ENCODE measurements at regions not wholly inside any gene's neighbourhood (a gene's known extent, or its start where the extent isn't known, plus 50 kb on each side); places are given as distances from the start of the nearest gene placed in this dataset.
"Not testable (repeated sequence)": the region's sequence is repeated elsewhere in the genome, so short reads cannot be mapped to it uniquely, and the experiment has no call there.

GRCh38 chr5:78718824-78719223 lies 70.3 kb upstream of the LHFPL2 start:
- DNase-seq (ENCODE audit: low read depth) = no peak
- TF ChIP-seq, protein P1, sequence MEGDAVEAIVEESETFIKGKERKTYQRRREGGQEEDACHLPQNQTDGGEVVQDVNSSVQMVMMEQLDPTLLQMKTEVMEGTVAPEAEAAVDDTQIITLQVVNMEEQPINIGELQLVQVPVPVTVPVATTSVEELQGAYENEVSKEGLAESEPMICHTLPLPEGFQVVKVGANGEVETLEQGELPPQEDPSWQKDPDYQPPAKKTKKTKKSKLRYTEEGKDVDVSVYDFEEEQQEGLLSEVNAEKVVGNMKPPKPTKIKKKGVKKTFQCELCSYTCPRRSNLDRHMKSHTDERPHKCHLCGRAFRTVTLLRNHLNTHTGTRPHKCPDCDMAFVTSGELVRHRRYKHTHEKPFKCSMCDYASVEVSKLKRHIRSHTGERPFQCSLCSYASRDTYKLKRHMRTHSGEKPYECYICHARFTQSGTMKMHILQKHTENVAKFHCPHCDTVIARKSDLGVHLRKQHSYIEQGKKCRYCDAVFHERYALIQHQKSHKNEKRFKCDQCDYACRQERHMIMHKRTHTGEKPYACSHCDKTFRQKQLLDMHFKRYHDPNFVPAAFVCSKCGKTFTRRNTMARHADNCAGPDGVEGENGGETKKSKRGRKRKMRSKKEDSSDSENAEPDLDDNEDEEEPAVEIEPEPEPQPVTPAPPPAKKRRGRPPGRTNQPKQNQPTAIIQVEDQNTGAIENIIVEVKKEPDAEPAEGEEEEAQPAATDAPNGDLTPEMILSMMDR (IDR thresholded peaks at IDR 0.05; ENCODE audit: control insufficient read depth, extremely low read depth, insufficient read depth) = no peak
- no peak overlapping the region for H3K4me3 ChIP-seq (ENCODE audit: low read depth, low read length)

GRCh38 chr5:78717674-78718584 lies 69.4 kb upstream of the LHFPL2 start:
- TF ChIP-seq, protein P1 (IDR thresholded peaks at IDR 0.05; ENCODE audit: control insufficient read depth, extremely low read depth, insufficient read depth) = no peak

DNA sequence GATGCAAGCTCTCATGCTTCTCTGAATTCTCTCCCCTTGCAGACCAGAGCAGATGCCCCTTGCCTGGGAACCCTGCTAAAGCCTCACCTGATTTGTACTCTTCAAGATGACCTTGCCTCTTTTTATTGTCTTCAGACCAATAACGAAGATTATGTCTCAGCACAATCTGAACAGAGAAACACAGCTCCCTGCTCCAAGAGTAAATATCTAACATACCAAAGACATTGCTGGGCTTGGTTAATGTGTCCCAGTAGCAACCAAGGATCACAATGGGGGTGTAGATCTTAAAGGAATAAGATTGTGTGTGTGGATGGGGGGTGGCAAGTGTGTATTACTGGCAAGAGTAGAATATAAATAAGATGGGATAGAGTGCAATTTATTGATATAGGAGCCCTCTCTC lies 67.6 kb upstream of the LHFPL2 start:
- DNase-seq (ENCODE audit: low read depth) = no peak
- no peak overlapping the region for H3K4me3 ChIP-seq (ENCODE audit: low read depth, low read length)
- TF ChIP-seq, protein P1 (IDR thresholded peaks at IDR 0.05; ENCODE audit: control insufficient read depth, extremely low read depth, insufficient read depth) = no peak

More at GRCh38 chr5:78717674-78718584, 69.4 kb upstream of the LHFPL2 start:
- H3K4me3 ChIP-seq (ENCODE audit: low read depth, low read length) = no peak overlapping the region
- no peak for DNase-seq (ENCODE audit: low read depth)

DNA sequence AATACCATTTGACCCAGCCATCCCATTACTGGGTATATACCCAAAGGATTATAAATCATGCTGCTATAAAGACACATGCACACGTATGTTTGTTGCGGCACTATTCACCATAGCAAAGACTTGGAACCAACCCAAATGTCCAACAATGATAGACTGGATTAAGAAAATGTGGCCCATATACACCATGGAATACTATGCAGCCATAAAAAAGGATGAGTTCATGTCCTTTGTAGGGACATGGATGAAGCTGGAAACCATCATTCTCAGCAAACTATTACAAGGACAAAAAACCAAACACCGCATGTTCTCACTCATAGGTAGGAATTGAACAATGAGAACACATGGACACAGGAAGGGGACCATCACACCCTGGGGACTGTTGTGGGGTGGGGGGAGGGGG lies 66.8 kb upstream of the LHFPL2 start:
- not testable (repeated sequence) for DNase-seq (ENCODE audit: low read depth); H3K4me3 ChIP-seq (ENCODE audit: low read depth, low read length)

- DNase-seq (ENCODE audit: low read depth); H3K4me3 ChIP-seq (ENCODE audit: low read depth, low read length): not testable (repeated sequence)
Measured at GRCh38 chr5:78711670-78712069, 63.1 kb upstream of the LHFPL2 start.

DNA sequence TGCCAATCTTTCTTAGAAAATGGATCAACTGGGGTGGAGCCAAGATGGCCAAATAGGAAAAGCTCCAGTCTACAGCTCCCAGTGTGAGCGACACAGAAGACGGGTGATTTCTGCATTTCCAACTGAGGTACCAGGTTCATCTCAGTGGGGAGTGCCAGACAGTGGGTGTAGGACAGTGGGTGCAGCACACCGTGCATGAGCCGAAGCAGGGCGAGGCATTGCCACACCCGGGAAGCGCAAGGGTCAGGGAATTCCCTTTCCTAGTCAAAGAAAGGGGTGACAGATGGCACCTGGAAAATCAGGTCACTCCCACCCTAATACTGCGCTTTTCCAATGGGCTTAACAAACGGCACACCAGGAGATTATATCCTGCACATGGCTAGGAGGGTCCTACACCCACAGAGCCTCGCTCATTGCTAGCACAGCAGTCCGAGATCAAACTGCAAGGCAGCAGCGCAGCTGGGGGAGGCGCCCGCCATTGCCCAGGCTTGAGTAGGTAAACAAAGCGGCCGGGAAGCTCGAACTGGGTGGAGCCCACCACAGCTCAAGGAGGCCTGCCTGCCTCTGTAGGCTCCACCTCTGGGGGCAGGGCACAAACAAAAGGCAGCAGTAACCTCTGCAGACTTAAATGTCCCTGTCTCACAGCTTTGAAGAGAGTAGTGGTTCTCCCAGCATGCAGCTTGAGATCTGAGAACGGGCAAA lies 61.3 kb upstream of the LHFPL2 start:
- H3K4me3 ChIP-seq (ENCODE audit: low read depth, low read length) = not testable (repeated sequence)

GRCh38 chr5:78706825-78707224 lies 58.3 kb upstream of the LHFPL2 start:
- no peak for DNase-seq (ENCODE audit: low read depth)
- TF ChIP-seq, protein P1 (IDR thresholded peaks at IDR 0.05; ENCODE audit: control insufficient read depth, extremely low read depth, insufficient read depth) = no peak
- H3K4me3 ChIP-seq (ENCODE audit: low read depth, low read length) = no peak overlapping the region

More for the DNA sequence above, 61.3 kb upstream of the LHFPL2 start:
- DNase-seq (ENCODE audit: low read depth) = not testable (repeated sequence)

GRCh38 chr5:78706381-78706780 lies 57.8 kb upstream of the LHFPL2 start:
- TF ChIP-seq, protein P1 (IDR thresholded peaks at IDR 0.05; ENCODE audit: control insufficient read depth, extremely low read depth, insufficient read depth) = no peak
- no peak for DNase-seq (ENCODE audit: low read depth)

More at GRCh38 chr5:78706381-78706780, 57.8 kb upstream of the LHFPL2 start:
- no peak overlapping the region for H3K4me3 ChIP-seq (ENCODE audit: low read depth, low read length)
